ENCODE measurements at regions not wholly inside any gene's neighbourhood (a gene's known extent, or its start where the extent isn't known, plus 50 kb on each side); places are given as distances from the start of the nearest gene placed in this dataset.

DNA sequence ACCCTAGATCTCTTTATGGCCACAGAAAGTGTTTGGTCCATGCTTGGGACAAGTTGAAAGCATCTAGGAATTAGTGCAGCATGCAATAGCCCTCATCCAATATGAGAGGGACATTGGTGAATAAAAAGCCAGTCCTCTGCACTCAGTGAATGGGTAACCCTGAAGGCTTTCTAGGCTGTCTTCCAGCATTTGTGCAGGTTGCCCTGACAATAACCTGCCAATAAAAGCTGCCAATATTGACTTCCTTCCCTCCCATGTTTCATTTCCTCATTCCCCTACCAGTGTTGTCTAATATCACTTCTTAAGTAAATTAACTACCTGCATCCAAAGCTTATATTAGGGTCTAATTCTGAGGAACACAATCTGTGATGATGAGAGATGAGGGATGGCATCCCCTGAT is 563.6 kb upstream of the NEGR1 start:
- DNase-seq (ENCODE audit: low spot score) = no peak
- H3K9me3 ChIP-seq = no peaks in the 10 kb centered on the region
- no peak overlapping the region for H3K4me3 ChIP-seq
- H3K27ac ChIP-seq = no peak overlapping the region
- TF ChIP-seq, protein P1, sequence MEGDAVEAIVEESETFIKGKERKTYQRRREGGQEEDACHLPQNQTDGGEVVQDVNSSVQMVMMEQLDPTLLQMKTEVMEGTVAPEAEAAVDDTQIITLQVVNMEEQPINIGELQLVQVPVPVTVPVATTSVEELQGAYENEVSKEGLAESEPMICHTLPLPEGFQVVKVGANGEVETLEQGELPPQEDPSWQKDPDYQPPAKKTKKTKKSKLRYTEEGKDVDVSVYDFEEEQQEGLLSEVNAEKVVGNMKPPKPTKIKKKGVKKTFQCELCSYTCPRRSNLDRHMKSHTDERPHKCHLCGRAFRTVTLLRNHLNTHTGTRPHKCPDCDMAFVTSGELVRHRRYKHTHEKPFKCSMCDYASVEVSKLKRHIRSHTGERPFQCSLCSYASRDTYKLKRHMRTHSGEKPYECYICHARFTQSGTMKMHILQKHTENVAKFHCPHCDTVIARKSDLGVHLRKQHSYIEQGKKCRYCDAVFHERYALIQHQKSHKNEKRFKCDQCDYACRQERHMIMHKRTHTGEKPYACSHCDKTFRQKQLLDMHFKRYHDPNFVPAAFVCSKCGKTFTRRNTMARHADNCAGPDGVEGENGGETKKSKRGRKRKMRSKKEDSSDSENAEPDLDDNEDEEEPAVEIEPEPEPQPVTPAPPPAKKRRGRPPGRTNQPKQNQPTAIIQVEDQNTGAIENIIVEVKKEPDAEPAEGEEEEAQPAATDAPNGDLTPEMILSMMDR (IDR thresholded peaks at IDR 0.05) = no peak
- no peak for ATAC-seq (ENCODE audit: insufficient number of reproducible peaks, low FRiP score, low read depth)
- no peaks in the 10 kb centered on the region for H3K27me3 ChIP-seq (replicated peaks; ENCODE audit: insufficient read depth)
- no peaks in the 10 kb centered on the region for H3K4me1 ChIP-seq (ENCODE audit: control insufficient read depth in 1 of 2, low read depth in 2 of 2)
- no peaks in the 10 kb centered on the region for H3K36me3 ChIP-seq

DNA sequence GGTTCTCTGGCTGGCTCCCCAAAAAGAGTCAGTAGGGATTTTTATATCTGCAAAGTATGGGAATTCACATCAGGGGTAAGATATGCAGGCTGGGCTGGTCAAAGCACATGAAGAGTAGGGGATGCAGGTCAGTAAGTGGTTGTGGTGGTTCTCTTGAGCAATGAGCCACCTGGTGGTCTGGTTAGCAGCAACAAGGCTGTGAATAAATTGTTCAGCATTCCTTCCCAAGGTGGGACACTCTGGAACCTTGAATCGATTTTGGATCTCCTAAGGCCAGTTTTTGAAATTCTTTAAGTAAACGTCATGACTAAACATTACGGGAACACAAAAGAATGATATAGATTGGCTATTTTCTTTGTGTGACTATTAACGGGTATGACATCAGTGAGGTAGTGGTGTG is 563.0 kb upstream of the NEGR1 start:
- no peak overlapping the region for H3K4me3 ChIP-seq
- no peaks in the 10 kb centered on the region for H3K27me3 ChIP-seq (replicated peaks; ENCODE audit: insufficient read depth)
- H3K9me3 ChIP-seq = no peaks in the 10 kb centered on the region
- no peaks in the 10 kb centered on the region for H3K4me1 ChIP-seq (ENCODE audit: control insufficient read depth in 1 of 2, low read depth in 2 of 2)
- no peak for ATAC-seq (ENCODE audit: insufficient number of reproducible peaks, low FRiP score, low read depth)
- TF ChIP-seq, protein P1 (IDR thresholded peaks at IDR 0.05) = no peak
- DNase-seq (ENCODE audit: low spot score) = no peak
- no peaks in the 10 kb centered on the region for H3K36me3 ChIP-seq
- no peak overlapping the region for H3K27ac ChIP-seq

DNA sequence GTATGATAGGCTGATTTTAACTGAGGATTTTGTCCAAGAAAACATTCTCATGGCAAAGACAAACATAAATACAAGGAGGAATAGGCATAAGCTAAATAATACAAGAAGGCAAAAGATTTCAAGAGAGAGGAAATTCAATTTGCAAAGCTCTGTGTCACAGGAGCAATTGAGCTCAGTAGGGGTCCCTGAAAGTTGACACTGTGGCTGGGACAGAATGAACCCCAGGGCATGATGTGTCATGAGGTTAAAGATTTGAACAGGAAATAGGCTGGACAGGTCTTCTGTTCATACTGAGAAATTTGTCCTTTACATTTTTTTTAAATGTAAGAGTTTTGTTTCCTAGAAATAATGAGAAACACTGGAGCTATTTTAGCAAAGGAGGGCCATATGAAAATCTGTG is 555.4 kb upstream of the NEGR1 start:
- no peaks in the 10 kb centered on the region for H3K27me3 ChIP-seq (replicated peaks; ENCODE audit: insufficient read depth)
- H3K4me3 ChIP-seq = no peak overlapping the region
- DNase-seq (ENCODE audit: low spot score) (no peak), ATAC-seq (ENCODE audit: insufficient number of reproducible peaks, low FRiP score, low read depth) (no peak)
- TF ChIP-seq, protein P1 (IDR thresholded peaks at IDR 0.05) = no peak
- H3K27ac ChIP-seq = no peak overlapping the region
- no peaks in the 10 kb centered on the region for H3K4me1 ChIP-seq (ENCODE audit: control insufficient read depth in 1 of 2, low read depth in 2 of 2)
- H3K36me3 ChIP-seq = no peaks in the 10 kb centered on the region
- no peaks in the 10 kb centered on the region for H3K9me3 ChIP-seq

DNA sequence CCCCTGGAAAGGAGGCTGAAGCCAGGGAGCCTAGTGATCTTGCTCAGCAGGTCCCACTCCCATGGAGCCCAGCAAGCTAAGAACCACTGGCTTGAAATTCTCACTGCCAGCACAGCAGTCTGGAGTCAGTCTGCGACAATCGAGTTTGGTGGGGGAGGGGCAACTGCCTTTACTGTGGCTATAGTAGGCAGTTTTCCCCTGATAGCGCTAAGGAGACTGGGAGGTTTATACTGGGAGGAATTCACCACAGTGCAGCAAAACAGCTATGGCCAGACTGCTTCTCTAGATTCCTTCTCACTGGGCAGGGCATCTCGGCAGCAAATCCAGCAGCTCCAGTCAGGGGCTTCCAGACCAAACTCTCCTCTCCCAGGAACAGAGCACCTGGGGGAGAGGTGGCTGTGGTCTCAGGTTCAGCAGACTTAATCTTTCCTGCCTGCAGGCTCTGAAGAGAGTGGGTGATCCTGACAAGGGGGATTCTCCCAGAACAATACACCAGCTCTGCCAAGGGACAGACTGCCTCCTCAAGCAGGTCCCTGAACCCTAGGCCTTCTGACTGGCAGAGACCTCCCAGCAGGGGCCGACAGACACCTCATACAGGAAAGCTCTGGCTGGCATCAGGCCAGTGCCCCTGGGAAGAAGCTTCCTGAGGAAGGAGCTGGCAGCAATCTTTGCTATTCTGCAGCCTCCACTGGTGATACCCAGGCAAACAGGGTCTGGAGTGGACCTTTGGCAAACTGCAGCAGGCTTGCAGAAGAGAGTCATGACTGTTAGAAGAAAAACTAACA is 548.5 kb upstream of the NEGR1 start:
- Histone ChIP-seq H3K9me3 (no peaks in the 10 kb centered on the region), H3K36me3 (no peaks in the 10 kb centered on the region), H3K4me3 (no peak overlapping the region), H3K27me3 (replicated peaks; ENCODE audit: insufficient read depth) (no peaks in the 10 kb centered on the region), H3K4me1 (ENCODE audit: control insufficient read depth in 1 of 2, low read depth in 2 of 2) (no peaks in the 10 kb centered on the region), H3K27ac (no peak overlapping the region)
- ATAC-seq (ENCODE audit: insufficient number of reproducible peaks, low FRiP score, low read depth) (no peak), DNase-seq (ENCODE audit: low spot score) (no peak)
- TF ChIP-seq, protein P1 (IDR thresholded peaks at IDR 0.05) = no peak

DNA sequence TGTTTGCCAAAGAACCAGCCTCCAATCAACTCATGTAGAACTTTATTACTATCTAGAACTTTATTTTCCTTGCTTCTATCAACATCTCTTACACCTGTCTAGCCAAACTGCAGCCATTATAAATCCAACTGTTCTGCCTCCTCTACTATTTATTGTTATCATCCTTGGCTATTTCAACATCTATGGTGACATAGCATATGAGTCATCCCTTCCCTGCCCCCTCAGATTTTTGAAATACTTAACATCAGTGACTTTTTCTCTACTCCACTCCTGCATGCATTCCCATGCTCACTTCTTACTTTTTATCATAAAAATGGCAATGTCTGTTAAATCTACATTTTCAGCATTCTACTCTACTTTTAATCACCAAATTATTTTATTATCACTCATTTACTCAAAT is 544.9 kb upstream of the NEGR1 start:
- DNase-seq (ENCODE audit: low spot score) (no peak), ATAC-seq (ENCODE audit: insufficient number of reproducible peaks, low FRiP score, low read depth) (no peak)
- H3K4me1 ChIP-seq (ENCODE audit: control insufficient read depth in 1 of 2, low read depth in 2 of 2) = no peaks in the 10 kb centered on the region
- TF ChIP-seq, protein P1 (IDR thresholded peaks at IDR 0.05) = no peak
- no peaks in the 10 kb centered on the region for H3K36me3 ChIP-seq
- H3K27ac ChIP-seq = no peak overlapping the region
- H3K9me3 ChIP-seq = no peaks in the 10 kb centered on the region
- H3K27me3 ChIP-seq (replicated peaks; ENCODE audit: insufficient read depth) = no peaks in the 10 kb centered on the region
- no peak overlapping the region for H3K4me3 ChIP-seq

All from thoracic aorta (tissue), 2 donors.